ENCODE measurements at regions not wholly inside any gene's neighbourhood (a gene's known extent, or its start where the extent isn't known, plus 50 kb on each side); places are given as distances from the start of the nearest gene placed in this dataset.

GRCh38 chr1:169044296-169044695, 62.2 kb upstream of the ATP1B1 start:
- DNase-seq (ENCODE audit: low spot score) (no peak), FAIRE-seq (no peak), ATAC-seq (no peak)
- no peaks in the 10 kb centered on the region for H4K20me1 ChIP-seq (ENCODE audit: insufficient read depth, low read length)
- no peak overlapping the region for H3K4me2 ChIP-seq (ENCODE audit: low read depth, low read length)
- 65% methylated on average over 3 of the region's 3 CpGs for WGBS (ENCODE audit: low lambda C conversion rate)
- H3K9ac ChIP-seq (ENCODE audit: insufficient read depth, low read depth, low read length) = no peak overlapping the region
- no peaks in the 10 kb centered on the region for H3K9me3 ChIP-seq (ENCODE audit: low read length)
- H3K79me2 ChIP-seq (ENCODE audit: insufficient read depth, low read length) = no peaks in the 10 kb centered on the region
- H3K4me3 ChIP-seq (replicated peaks in 1 of 3; ENCODE audit: insufficient read depth in 1 of 3, low read depth in 2 of 3, low read length in 3 of 3) = no peak overlapping the region
- intact Hi-C loops (cut with micrococcal nuclease; ENCODE audit: unreplicated experiment) = no loop called here
- CTCF ChIA-PET (ENCODE audit: low intra/inter-chr PET ratio, low total read pairs) = no interaction called here
- H2AFZ ChIP-seq (ENCODE audit: low read length) = no peak overlapping the region
- POLR2A ChIA-PET = no interaction called here
- in situ Hi-C loops (cut with HindIII; ENCODE audit: extremely low pct_ligation_motif_present, low pct_unique_long_range_greater_than_20kb) = no loop called here
- no TSS peak for BruUV-seq (replicated peaks)
- peaks cover 10% of the 10 kb centered on the region; the same call in 1 of the 2 replicates for H3K4me1 ChIP-seq (ENCODE audit: insufficient read depth, low read length)
- no peaks in the 10 kb centered on the region for H3K36me3 ChIP-seq (replicated peaks in 1 of 2; ENCODE audit: control insufficient read depth in 1 of 2, insufficient read depth in 2 of 2, low read length in 2 of 2)
- H3K27me3 ChIP-seq (ENCODE audit: control insufficient read depth in 1 of 2, insufficient read depth in 2 of 2, low read length in 2 of 2) = peaks cover 0 to 8% of the 10 kb centered on the region in 2 experiments; a peak in 2 of 5 replicates
- TF ChIP-seq NFYB (CRISPR knock-in tag; IDR thresholded peaks at IDR 0.05) = no peak
- H3K27ac ChIP-seq (ENCODE audit: extremely low read length, insufficient read depth, low read length) = no peak overlapping the region

GRCh38 chr1:169044971-169045370, 61.5 kb upstream of the ATP1B1 start:
- DNase-seq (ENCODE audit: low spot score) = no peak
- ChIA-PET CTCF (ENCODE audit: low intra/inter-chr PET ratio, low total read pairs) (no interaction called here), POLR2A (no interaction called here)
- TF ChIP-seq ZSCAN25 (CRISPR knock-in tag; IDR thresholded peaks at IDR 0.05) (no peak), KAT7 (CRISPR knock-in tag; IDR thresholded peaks at IDR 0.05; ENCODE audit: borderline replicate concordance) (no peak)
- 42% methylated on average over 4 of the region's 4 CpGs for WGBS (ENCODE audit: low lambda C conversion rate)
- intact Hi-C loops (cut with micrococcal nuclease; ENCODE audit: unreplicated experiment) = no loop called here
- Histone ChIP-seq H3K9ac (ENCODE audit: insufficient read depth, low read depth, low read length) (no peak overlapping the region), H3K4me2 (ENCODE audit: low read depth, low read length) (no peak overlapping the region), H3K4me3 (replicated peaks in 1 of 3; ENCODE audit: insufficient read depth in 1 of 3, low read depth in 2 of 3, low read length in 3 of 3) (no peak overlapping the region), H3K27ac (ENCODE audit: extremely low read length, insufficient read depth, low read length) (no peak overlapping the region), H3K79me2 (ENCODE audit: insufficient read depth, low read length) (no peaks in the 10 kb centered on the region), H3K27me3 (ENCODE audit: control insufficient read depth in 1 of 2, insufficient read depth in 2 of 2, low read length in 2 of 2) (peaks cover 0 to 8% of the 10 kb centered on the region in 2 experiments; a peak in 2 of 5 replicates), H3K9me3 (ENCODE audit: low read length) (no peaks in the 10 kb centered on the region), H3K36me3 (replicated peaks in 1 of 2; ENCODE audit: control insufficient read depth in 1 of 2, insufficient read depth in 2 of 2, low read length in 2 of 2) (no peaks in the 10 kb centered on the region), H3K4me1 (ENCODE audit: insufficient read depth, low read length) (peaks cover 10% of the 10 kb centered on the region; the same call in 1 of the 2 replicates), H4K20me1 (ENCODE audit: insufficient read depth, low read length) (no peaks in the 10 kb centered on the region), H2AFZ (ENCODE audit: low read length) (no peak overlapping the region)
- in situ Hi-C loops (cut with HindIII; ENCODE audit: extremely low pct_ligation_motif_present, low pct_unique_long_range_greater_than_20kb) = no loop called here
- no peak for ATAC-seq
- BruUV-seq (replicated peaks) = no TSS peak
- no peak for FAIRE-seq

GRCh38 chr1:169046671-169047070, 59.8 kb upstream of the ATP1B1 start:
- H2AFZ ChIP-seq (ENCODE audit: low read length) = no peak overlapping the region
- H3K27me3 ChIP-seq (ENCODE audit: control insufficient read depth in 1 of 2, insufficient read depth in 2 of 2, low read length in 2 of 2) = peaks cover 0 to 8% of the 10 kb centered on the region in 2 experiments; a peak in 1 of 5 replicates
- BruUV-seq (replicated peaks) = no TSS peak
- POLR2A ChIA-PET = no interaction called here
- H3K79me2 ChIP-seq (ENCODE audit: insufficient read depth, low read length) = no peaks in the 10 kb centered on the region
- H3K4me2 ChIP-seq (ENCODE audit: low read depth, low read length) = no peak overlapping the region
- CTCF ChIA-PET (ENCODE audit: low intra/inter-chr PET ratio, low total read pairs) = no interaction called here
- no peak for ATAC-seq
- H3K4me1 ChIP-seq (ENCODE audit: insufficient read depth, low read length) = peaks cover 10% of the 10 kb centered on the region; the same call in 1 of the 2 replicates
- no peak for DNase-seq (ENCODE audit: low spot score)
- in situ Hi-C loops (cut with HindIII; ENCODE audit: extremely low pct_ligation_motif_present, low pct_unique_long_range_greater_than_20kb) (no loop called here), intact Hi-C loops (cut with micrococcal nuclease; ENCODE audit: unreplicated experiment) (no loop called here)
- no peaks in the 10 kb centered on the region for H3K36me3 ChIP-seq (replicated peaks in 1 of 2; ENCODE audit: control insufficient read depth in 1 of 2, insufficient read depth in 2 of 2, low read length in 2 of 2)
- 48% methylated on average over 3 of the region's 3 CpGs for WGBS (ENCODE audit: low lambda C conversion rate)
- TF ChIP-seq ZNF138 (CRISPR knock-in tag; IDR thresholded peaks at IDR 0.05; ENCODE audit: low read depth) (no peak), ISL2 (CRISPR knock-in tag; IDR thresholded peaks at IDR 0.05) (no peak), SRSF1 (optimal IDR thresholded peaks at IDR 0.05; ENCODE audit: low read depth, low read length) (no peak), GATAD2A (CRISPR knock-in tag; IDR thresholded peaks at IDR 0.05) (no peak), SRF (IDR thresholded peaks at IDR 0.05; ENCODE audit: low read depth, low read length) (no peak), KLF15 (CRISPR knock-in tag; IDR thresholded peaks at IDR 0.05; ENCODE audit: borderline replicate concordance) (no peak), MAFK (conservative IDR thresholded peaks at IDR 0.05 in 1 of 2, IDR thresholded peaks at IDR 0.05 in 1 of 2; ENCODE audit: low read length in 2 of 2) (no peak)
- no peak overlapping the region for H3K27ac ChIP-seq (ENCODE audit: extremely low read length, insufficient read depth, low read length)
- H3K9ac ChIP-seq (ENCODE audit: insufficient read depth, low read depth, low read length) = no peak overlapping the region
- no peaks in the 10 kb centered on the region for H4K20me1 ChIP-seq (ENCODE audit: insufficient read depth, low read length)
- no peaks in the 10 kb centered on the region for H3K9me3 ChIP-seq (ENCODE audit: low read length)
- H3K4me3 ChIP-seq (replicated peaks in 1 of 3; ENCODE audit: insufficient read depth in 1 of 3, low read depth in 2 of 3, low read length in 3 of 3) = no peak overlapping the region
- FAIRE-seq = no peak
